ENCODE measurements at regions not wholly inside any gene's neighbourhood (a gene's known extent, or its start where the extent isn't known, plus 50 kb on each side); places are given as distances from the start of the nearest gene placed in this dataset.
"Not testable (repeated sequence)": the region's sequence is repeated elsewhere in the genome, so short reads cannot be mapped to it uniquely, and the experiment has no call there.

DNA sequence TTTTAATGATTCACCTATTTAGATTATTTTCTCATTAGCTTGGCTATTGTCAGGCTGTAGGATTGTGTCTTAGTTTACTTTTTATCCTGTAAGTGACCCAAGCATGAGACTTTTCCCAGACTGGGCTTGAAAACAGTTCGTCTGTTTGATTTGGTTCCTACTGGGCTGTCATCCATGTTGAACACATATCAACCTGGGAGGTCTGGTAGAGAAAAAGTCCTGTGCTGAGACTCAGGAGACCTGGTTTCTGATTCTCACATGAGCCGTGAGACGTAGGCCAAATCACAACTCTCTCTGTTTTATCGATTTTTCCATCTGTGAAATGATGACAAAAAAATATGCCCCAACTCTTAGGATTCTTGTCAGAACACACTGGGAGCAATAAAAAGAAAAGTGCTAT lies 98.8 kb upstream of the GALNT15 start:
- intact Hi-C loops (cut with micrococcal nuclease): no loop called here

GRCh38 chr3:16076564-16076963 lies 97.9 kb upstream of the GALNT15 start:
- Mint-ChIP-seq H3K27ac (no peak overlapping the region), H3K4me3 (no peak overlapping the region), H3K4me1 (no peaks in the 10 kb centered on the region), H3K27me3 (ENCODE audit: low read depth in 3 of 3) (no peaks in the 10 kb centered on the region), H3K9me3 (peaks cover 13 to 26% (median 18%) of the 10 kb centered on the region in 7 donors), H3K36me3 (no peaks in the 10 kb centered on the region)
- Histone ChIP-seq H3K9ac (ENCODE audit: insufficient read depth, low read length, poor library complexity, severe bottlenecking) (no peak overlapping the region), H3K27ac (ENCODE audit: low read depth in 1 of 2, low read length in 2 of 2) (no peak overlapping the region), H3K4me1 (ENCODE audit: control insufficient read depth in 1 of 2, insufficient read depth in 2 of 2, low read length in 2 of 2) (no peaks in the 10 kb centered on the region), H3K27me3 (ENCODE audit: control insufficient read depth in 2 of 2, insufficient read depth in 2 of 2, low read length in 2 of 2) (no peaks in the 10 kb centered on the region), H2AFZ (ENCODE audit: insufficient read depth, low read depth, low read length, poor library complexity, severe bottlenecking) (no peak overlapping the region), H4K20me1 (ENCODE audit: insufficient read depth, low read length) (no peaks in the 10 kb centered on the region), H3K4me3 (replicated peaks in 1 of 3; ENCODE audit: low read depth in 2 of 3, low read length in 3 of 3) (no peak overlapping the region), H3K9me3 (replicated peaks in 1 of 2; ENCODE audit: control insufficient read depth in 1 of 2, insufficient read depth in 1 of 2, low read length in 2 of 2) (peaks cover 9 to 17% of the 10 kb centered on the region in 2 donors), H3K4me2 (replicated peaks; ENCODE audit: extremely low read depth, low read length, poor library complexity, severe bottlenecking) (no peak overlapping the region), H3K36me3 (replicated peaks in 1 of 2; ENCODE audit: control insufficient read depth in 1 of 2, insufficient read depth in 2 of 2, low read length in 2 of 2) (no peaks in the 10 kb centered on the region), H3K79me2 (ENCODE audit: insufficient read depth, low read length) (no peaks in the 10 kb centered on the region)
- no peak for TF ChIP-seq CTCF (IDR thresholded peaks at IDR 0.05)
- intact Hi-C loops (cut with micrococcal nuclease): no loop called here
- DNase-seq: no peak
- 89% methylated on average over 1 of the region's 2 CpGs for WGBS (ENCODE audit: insufficient coverage)

More for the DNA sequence above, 98.8 kb upstream of the GALNT15 start:
- no peak overlapping the region for H3K4me3 Mint-ChIP-seq
- H3K36me3 Mint-ChIP-seq: no peaks in the 10 kb centered on the region
- Histone ChIP-seq H3K27ac (ENCODE audit: low read depth in 1 of 2, low read length in 2 of 2) (no peak overlapping the region), H3K4me3 (replicated peaks in 1 of 3; ENCODE audit: low read depth in 2 of 3, low read length in 3 of 3) (no peak overlapping the region), H3K9ac (ENCODE audit: insufficient read depth, low read length, poor library complexity, severe bottlenecking) (no peak overlapping the region), H3K27me3 (ENCODE audit: control insufficient read depth in 2 of 2, insufficient read depth in 2 of 2, low read length in 2 of 2) (no peaks in the 10 kb centered on the region), H4K20me1 (ENCODE audit: insufficient read depth, low read length) (no peaks in the 10 kb centered on the region), H3K4me1 (ENCODE audit: control insufficient read depth in 1 of 2, insufficient read depth in 2 of 2, low read length in 2 of 2) (no peaks in the 10 kb centered on the region), H3K4me2 (replicated peaks; ENCODE audit: extremely low read depth, low read length, poor library complexity, severe bottlenecking) (no peak overlapping the region), H2AFZ (ENCODE audit: insufficient read depth, low read depth, low read length, poor library complexity, severe bottlenecking) (no peak overlapping the region), H3K36me3 (replicated peaks in 1 of 2; ENCODE audit: control insufficient read depth in 1 of 2, insufficient read depth in 2 of 2, low read length in 2 of 2) (no peaks in the 10 kb centered on the region), H3K79me2 (ENCODE audit: insufficient read depth, low read length) (no peaks in the 10 kb centered on the region), H3K9me3 (replicated peaks in 1 of 2; ENCODE audit: control insufficient read depth in 1 of 2, insufficient read depth in 1 of 2, low read length in 2 of 2) (peaks cover 4 to 11% of the 10 kb centered on the region in 2 donors)
- H3K4me1 Mint-ChIP-seq: no peaks in the 10 kb centered on the region
- no CpG with 5 or more reads among the region's 4 CpGs for WGBS (ENCODE audit: insufficient coverage)
- H3K27me3 Mint-ChIP-seq (ENCODE audit: low read depth in 3 of 3): no peaks in the 10 kb centered on the region
- DNase-seq: no peak
- peaks cover 6 to 18% (median 12%) of the 10 kb centered on the region in 7 donors for H3K9me3 Mint-ChIP-seq
- no peak for TF ChIP-seq CTCF (IDR thresholded peaks at IDR 0.05)
- H3K27ac Mint-ChIP-seq: no peak overlapping the region

DNA sequence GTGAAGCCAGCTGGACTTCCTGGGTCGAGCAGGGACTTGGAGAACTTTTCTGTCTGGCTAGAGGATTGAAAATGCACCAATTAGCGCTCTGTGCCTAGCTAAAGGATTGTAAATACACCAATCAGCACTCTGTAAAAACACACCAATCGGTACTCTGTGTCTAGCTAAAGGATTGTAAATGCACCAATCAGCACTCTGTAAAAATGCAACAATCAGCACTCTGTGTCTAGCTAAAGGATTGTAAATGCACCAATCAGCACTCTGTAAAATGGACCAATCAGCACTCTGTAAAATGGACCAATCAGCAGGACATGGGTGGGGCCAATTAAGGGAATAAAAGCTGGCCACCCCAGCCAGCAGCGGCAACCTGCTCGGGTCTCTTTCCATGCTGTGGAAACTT lies 97.3 kb upstream of the GALNT15 start:
- intact Hi-C loops (cut with micrococcal nuclease); DNase-seq; H3K4me1 Mint-ChIP-seq; H3K9ac ChIP-seq (ENCODE audit: insufficient read depth, low read length, poor library complexity, severe bottlenecking); H3K27ac ChIP-seq (ENCODE audit: low read depth in 1 of 2, low read length in 2 of 2); H3K4me2 ChIP-seq (replicated peaks; ENCODE audit: extremely low read depth, low read length, poor library complexity, severe bottlenecking); H3K36me3 ChIP-seq (replicated peaks in 1 of 2; ENCODE audit: control insufficient read depth in 1 of 2, insufficient read depth in 2 of 2, low read length in 2 of 2); H3K4me1 ChIP-seq (ENCODE audit: control insufficient read depth in 1 of 2, insufficient read depth in 2 of 2, low read length in 2 of 2); H3K4me3 Mint-ChIP-seq; H3K27ac Mint-ChIP-seq; H3K27me3 ChIP-seq (ENCODE audit: control insufficient read depth in 2 of 2, insufficient read depth in 2 of 2, low read length in 2 of 2); H3K79me2 ChIP-seq (ENCODE audit: insufficient read depth, low read length); H3K4me3 ChIP-seq (replicated peaks in 1 of 3; ENCODE audit: low read depth in 2 of 3, low read length in 3 of 3); H3K36me3 Mint-ChIP-seq; H3K27me3 Mint-ChIP-seq (ENCODE audit: low read depth in 3 of 3); H2AFZ ChIP-seq (ENCODE audit: insufficient read depth, low read depth, low read length, poor library complexity, severe bottlenecking); H4K20me1 ChIP-seq (ENCODE audit: insufficient read depth, low read length): not testable (repeated sequence)
- H3K9me3 Mint-ChIP-seq: peaks cover 16 to 30% (median 23%) of the 10 kb centered on the region in 7 donors
- H3K9me3 ChIP-seq (replicated peaks in 1 of 2; ENCODE audit: control insufficient read depth in 1 of 2, insufficient read depth in 1 of 2, low read length in 2 of 2): peaks cover 12 to 20% of the 10 kb centered on the region in 2 donors
- WGBS (ENCODE audit: insufficient coverage): 100% methylated on average over 2 of the region's 5 CpGs

Data from CD14-positive monocyte (primary cell).